ENCODE measurements at regions not wholly inside any gene's neighbourhood (a gene's known extent, or its start where the extent isn't known, plus 50 kb on each side); places are given as distances from the start of the nearest gene placed in this dataset.

- DNase-seq (ENCODE audit: low read depth in 2 of 2): peak in 1 of 2 donors; percentile 41
- H3K4me3 ChIP-seq (replicated peaks in 1 of 2; ENCODE audit: low read depth in 2 of 2, low read length in 2 of 2): no peak overlapping the region
- no peak for TF ChIP-seq CTCF (IDR thresholded peaks at IDR 0.05; ENCODE audit: low read depth, low read length)
Observed at GRCh38 chr21:31546443-31547170, 112.9 kb upstream of the SOD1 start.

DNA sequence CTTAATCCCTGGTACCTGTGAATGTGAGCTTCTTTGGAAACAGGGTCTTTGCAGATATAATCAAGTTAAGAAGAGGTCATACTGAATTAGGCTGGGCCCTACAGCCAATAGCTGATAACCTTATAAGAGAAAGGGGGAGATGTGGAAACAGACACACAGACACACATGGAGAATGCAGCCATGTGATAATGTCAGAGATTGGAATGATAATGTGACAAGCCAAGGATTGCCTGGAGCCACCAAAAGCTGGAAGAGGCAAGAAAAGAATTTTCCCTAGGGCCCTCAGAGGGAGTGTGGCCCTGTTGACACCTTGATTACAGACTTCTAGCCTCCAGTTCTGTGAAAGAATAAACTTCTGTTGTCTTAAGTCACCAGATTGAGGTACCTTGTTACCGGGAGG lies 114.5 kb upstream of the SOD1 start:
- no peak overlapping the region for H3K4me3 ChIP-seq (replicated peaks in 1 of 2; ENCODE audit: low read depth in 2 of 2, low read length in 2 of 2)
- DNase-seq (ENCODE audit: low read depth in 2 of 2): no peak
- TF ChIP-seq CTCF (IDR thresholded peaks at IDR 0.05; ENCODE audit: low read depth, low read length): no peak

- DNase-seq (ENCODE audit: low read depth in 2 of 2): peak; percentile 12 to 38
- H3K4me3 ChIP-seq (replicated peaks in 1 of 2; ENCODE audit: low read depth in 2 of 2, low read length in 2 of 2): no peak overlapping the region
- no peak for TF ChIP-seq CTCF (IDR thresholded peaks at IDR 0.05; ENCODE audit: low read depth, low read length)
Observed at GRCh38 chr21:31543191-31543590, 116.3 kb upstream of the SOD1 start.

DNA sequence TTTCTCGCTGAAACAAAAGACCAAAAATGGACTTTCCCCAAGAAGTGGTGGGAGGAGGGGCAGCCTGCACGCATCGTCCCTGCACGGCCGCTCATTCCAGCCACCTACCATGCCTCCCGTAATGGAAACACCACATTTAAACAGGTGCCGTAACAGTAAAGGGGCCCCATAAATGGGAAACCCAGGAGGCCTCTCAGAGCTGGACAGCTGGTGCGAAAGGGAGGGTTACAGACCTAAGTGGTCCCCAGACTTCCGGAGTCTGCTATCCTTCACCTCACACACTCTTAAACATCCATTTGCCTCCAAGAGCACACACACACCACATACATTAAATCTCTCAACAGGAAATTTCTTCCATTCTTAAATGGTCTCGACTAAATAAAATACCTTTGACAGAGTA lies 120.7 kb upstream of the SOD1 start:
- no peak overlapping the region for H3K4me3 ChIP-seq (replicated peaks in 1 of 2; ENCODE audit: low read depth in 2 of 2, low read length in 2 of 2)
- DNase-seq (ENCODE audit: low read depth in 2 of 2): no peak
- TF ChIP-seq CTCF (IDR thresholded peaks at IDR 0.05; ENCODE audit: low read depth, low read length): no peak

DNA sequence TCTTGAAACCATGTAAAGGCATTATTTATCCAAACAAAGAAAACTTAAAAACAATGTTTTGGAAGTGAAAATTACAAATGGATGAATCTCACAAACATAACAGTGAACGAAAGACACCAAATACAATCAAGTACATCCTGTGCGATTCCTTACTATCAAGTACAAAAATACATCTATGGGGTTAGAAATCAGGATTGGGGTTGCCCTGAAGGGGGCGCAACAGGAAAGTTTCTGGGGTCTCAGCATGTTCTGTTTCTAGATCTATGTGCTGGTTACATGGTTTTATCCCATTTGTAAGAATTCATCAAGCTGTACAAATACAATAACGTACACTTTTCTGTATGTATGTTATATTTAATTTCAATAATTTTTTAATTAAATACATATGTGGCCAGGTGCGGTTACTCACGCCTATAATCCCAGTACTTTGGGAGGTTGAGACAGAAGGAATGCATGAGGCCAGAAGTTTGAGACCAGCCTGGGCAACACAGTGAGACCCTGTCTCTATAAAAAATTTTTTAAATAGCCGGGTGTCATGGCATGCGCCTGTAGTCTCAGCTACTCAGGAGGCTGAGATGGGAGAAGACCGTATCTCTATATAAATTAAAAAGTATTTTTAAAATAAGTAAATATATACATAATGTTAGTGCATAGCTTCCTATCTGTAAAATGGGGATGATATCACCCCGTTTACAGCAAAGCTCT lies 121.5 kb upstream of the SOD1 start:
- no peak for DNase-seq (ENCODE audit: low read depth in 2 of 2)
- no peak overlapping the region for H3K4me3 ChIP-seq (replicated peaks in 1 of 2; ENCODE audit: low read depth in 2 of 2, low read length in 2 of 2)
- TF ChIP-seq CTCF (IDR thresholded peaks at IDR 0.05; ENCODE audit: low read depth, low read length): no peak

- DNase-seq (ENCODE audit: low read depth in 2 of 2): no peak
- no peak overlapping the region for H3K4me3 ChIP-seq (replicated peaks in 1 of 2; ENCODE audit: low read depth in 2 of 2, low read length in 2 of 2)
- TF ChIP-seq CTCF (IDR thresholded peaks at IDR 0.05; ENCODE audit: low read depth, low read length): no peak
Observed at GRCh38 chr21:31536138-31536537, 123.4 kb upstream of the SOD1 start.
